ENCODE measurements at regions not wholly inside any gene's neighbourhood (a gene's known extent, or its start where the extent isn't known, plus 50 kb on each side); places are given as distances from the start of the nearest gene placed in this dataset.

DNA sequence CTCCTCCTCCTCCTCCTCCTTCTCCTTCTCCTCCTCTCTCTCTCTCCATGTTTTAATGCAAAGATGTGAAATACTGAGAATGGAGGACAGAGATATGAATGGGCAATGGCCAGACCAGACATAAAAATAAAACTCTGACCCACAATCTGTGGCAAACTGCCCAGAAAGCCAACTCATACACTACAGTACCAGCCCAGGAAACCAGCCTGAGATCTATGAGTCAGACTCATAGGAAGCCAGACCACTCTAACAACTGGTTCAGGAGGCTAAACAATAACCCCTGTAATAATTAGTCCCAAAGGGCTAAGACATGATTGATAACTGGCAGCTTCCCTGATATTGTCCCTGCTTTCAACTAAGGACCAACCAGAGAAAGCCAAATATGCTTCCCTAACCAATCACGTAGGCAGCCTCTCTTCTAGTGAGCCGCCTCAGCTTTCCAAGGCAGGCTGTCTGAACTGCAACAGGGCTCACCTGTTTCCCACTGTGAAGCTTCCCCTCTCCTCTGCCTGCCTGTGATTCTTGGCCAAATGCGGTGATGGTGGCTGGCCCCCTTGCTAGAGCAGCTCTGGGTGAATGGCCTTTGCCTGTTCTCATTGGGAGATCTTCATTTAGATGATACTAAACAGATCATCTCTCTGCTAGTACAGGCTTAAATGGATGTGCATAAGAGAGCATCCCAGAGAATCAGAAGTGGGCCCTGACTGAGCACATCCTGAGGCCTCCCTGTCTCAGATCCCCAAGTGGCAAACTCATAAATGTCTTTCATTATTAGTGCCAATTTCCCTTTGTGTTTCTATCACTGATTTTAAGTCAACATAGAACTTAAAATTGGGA is 817.6 kb downstream of the TNS3 start:
- 56 to 67% methylated on average over 3 of the region's 3 CpGs for WGBS, 2 experiments (ENCODE audit: low coverage in 1 of 2, low lambda C conversion rate in 2 of 2, missing lambda C conversion rate in 2 of 2)
- TF ChIP-seq EZH2 (IDR thresholded peaks at IDR 0.05; ENCODE audit: insufficient read depth, poor library complexity, severe bottlenecking) (no peak), EZH2phosphoT487 (IDR thresholded peaks at IDR 0.05; ENCODE audit: insufficient read depth, low read depth) (no peak)
- Histone ChIP-seq H4K20me1 (ENCODE audit: insufficient read depth) (no peaks in the 10 kb centered on the region), H3K9me2 (ENCODE audit: insufficient read depth) (no peaks in the 10 kb centered on the region; the same call in 1 of the 2 replicates), H3K9ac (no peak overlapping the region), H3K27me3 (replicated peaks; ENCODE audit: insufficient read depth) (no peaks in the 10 kb centered on the region), H3K79me2 (ENCODE audit: insufficient read depth) (no peaks in the 10 kb centered on the region), H3K36me3 (ENCODE audit: low read depth) (no peaks in the 10 kb centered on the region), H3K4me1 (ENCODE audit: insufficient read depth) (peaks cover 33% of the 10 kb centered on the region), H3K4me3 (no peak overlapping the region), H3F3A (ENCODE audit: insufficient read depth) (peaks cover 12% of the 10 kb centered on the region), H3K9me3 (ENCODE audit: low read depth) (no peaks in the 10 kb centered on the region), H2AFZ (0 out of 2 replicates have a peak overlapping the region, but pooled peaks have one; percentile 2), H3K27ac (peak overlapping the region; percentile 62), H3K4me2 (ENCODE audit: unreplicated experiment) (no peak overlapping the region)
- in situ Hi-C loops (cut with MboI) = no loop called here
- DNase-seq = peak; percentile 98

- DNase-seq = peak; percentile 33
- no peaks in the 10 kb centered on the region for H4K20me1 ChIP-seq (ENCODE audit: insufficient read depth)
- in situ Hi-C loops (cut with MboI) = no loop called here
These were observed 818.6 kb downstream of the TNS3 start for GRCh38 chr7:46763344-46763743.

GRCh38 chr7:46759711-46760480 is 822.0 kb downstream of the TNS3 start:
- Histone ChIP-seq H3K9ac (no peak overlapping the region), H3K9me3 (ENCODE audit: low read depth) (no peaks in the 10 kb centered on the region), H3K27me3 (replicated peaks; ENCODE audit: insufficient read depth) (no peaks in the 10 kb centered on the region), H3K27ac (peak overlapping the region; percentile 35), H3K79me2 (ENCODE audit: insufficient read depth) (no peaks in the 10 kb centered on the region), H3F3A (ENCODE audit: insufficient read depth) (peaks cover 12% of the 10 kb centered on the region), H3K9me2 (ENCODE audit: insufficient read depth) (no peaks in the 10 kb centered on the region; the same call in 1 of the 2 replicates), H3K4me3 (no peak overlapping the region), H4K20me1 (ENCODE audit: insufficient read depth) (no peaks in the 10 kb centered on the region), H3K36me3 (ENCODE audit: low read depth) (no peaks in the 10 kb centered on the region), H2AFZ (no peak overlapping the region), H3K4me2 (ENCODE audit: unreplicated experiment) (no peak overlapping the region), H3K4me1 (ENCODE audit: insufficient read depth) (peaks cover 38% of the 10 kb centered on the region)
- no peak for TF ChIP-seq EZH2phosphoT487 (IDR thresholded peaks at IDR 0.05; ENCODE audit: insufficient read depth, low read depth)
- TF ChIP-seq EZH2 (IDR thresholded peaks at IDR 0.05; ENCODE audit: insufficient read depth, poor library complexity, severe bottlenecking) = no peak
- DNase-seq = peak; percentile 86
- in situ Hi-C loops (cut with MboI) = loop anchor here (10.0 kb wide), 1 partner anchor 325 kb away; no protein-coding TSS in a partner anchor
- WGBS, 2 experiments (ENCODE audit: low coverage in 1 of 2, low lambda C conversion rate in 2 of 2, missing lambda C conversion rate in 2 of 2) = 79 to 84% methylated on average over 7 of the region's 7 CpGs

More at GRCh38 chr7:46763344-46763743, 818.6 kb downstream of the TNS3 start:
- H2AFZ ChIP-seq = 0 out of 2 replicates have a peak overlapping the region, but pooled peaks have one; percentile 2
- H3K27me3 ChIP-seq (replicated peaks; ENCODE audit: insufficient read depth) = no peaks in the 10 kb centered on the region
- no peaks in the 10 kb centered on the region for H3K36me3 ChIP-seq (ENCODE audit: low read depth)
- peaks cover 12% of the 10 kb centered on the region for H3F3A ChIP-seq (ENCODE audit: insufficient read depth)
- H3K4me2 ChIP-seq (ENCODE audit: unreplicated experiment) = peak overlapping the region; percentile 30
- H3K4me3 ChIP-seq = no peak overlapping the region
- peaks cover 33% of the 10 kb centered on the region for H3K4me1 ChIP-seq (ENCODE audit: insufficient read depth)
- 25 to 29% methylated on average over 3 of the region's 3 CpGs for WGBS, 2 experiments (ENCODE audit: low coverage in 1 of 2, low lambda C conversion rate in 2 of 2, missing lambda C conversion rate in 2 of 2)
- no peaks in the 10 kb centered on the region; the same call in 1 of the 2 replicates for H3K9me2 ChIP-seq (ENCODE audit: insufficient read depth)
- no peaks in the 10 kb centered on the region for H3K79me2 ChIP-seq (ENCODE audit: insufficient read depth)
- H3K27ac ChIP-seq = peak overlapping the region; percentile 62
- TF ChIP-seq EZH2phosphoT487 (IDR thresholded peaks at IDR 0.05; ENCODE audit: insufficient read depth, low read depth) = no peak
- no peak for TF ChIP-seq EZH2 (IDR thresholded peaks at IDR 0.05; ENCODE audit: insufficient read depth, poor library complexity, severe bottlenecking)
- no peaks in the 10 kb centered on the region for H3K9me3 ChIP-seq (ENCODE audit: low read depth)
- peak overlapping the region; percentile 19; the same call in 1 of the 2 replicates for H3K9ac ChIP-seq

DNA sequence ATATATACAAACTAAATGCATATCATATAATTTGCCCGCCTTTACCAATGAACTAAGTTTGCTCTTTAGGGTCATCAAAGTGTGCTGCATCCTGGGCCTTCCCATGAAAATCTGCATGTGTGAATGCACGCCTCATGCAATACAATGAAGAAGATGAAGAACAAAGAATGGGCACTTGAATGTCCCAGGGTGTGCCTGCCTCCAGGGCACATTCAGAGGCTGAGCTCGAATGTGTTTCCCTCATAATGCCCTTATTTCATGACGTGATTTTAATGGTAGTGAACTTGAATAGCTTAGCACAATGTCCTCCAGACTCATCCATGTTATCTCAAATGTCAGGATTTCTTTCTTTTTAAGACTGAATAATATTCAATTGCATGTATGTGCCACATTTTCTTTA is 824.9 kb downstream of the TNS3 start:
- no peak for DNase-seq
- Histone ChIP-seq H3F3A (ENCODE audit: insufficient read depth) (peaks cover 29% of the 10 kb centered on the region), H3K27ac (no peak overlapping the region), H3K36me3 (ENCODE audit: low read depth) (no peaks in the 10 kb centered on the region), H2AFZ (no peak overlapping the region), H3K9ac (no peak overlapping the region), H3K79me2 (ENCODE audit: insufficient read depth) (no peaks in the 10 kb centered on the region), H3K4me2 (ENCODE audit: unreplicated experiment) (no peak overlapping the region), H4K20me1 (ENCODE audit: insufficient read depth) (no peaks in the 10 kb centered on the region), H3K4me1 (ENCODE audit: insufficient read depth) (peaks cover 44% of the 10 kb centered on the region), H3K9me3 (ENCODE audit: low read depth) (no peaks in the 10 kb centered on the region), H3K4me3 (no peak overlapping the region), H3K9me2 (ENCODE audit: insufficient read depth) (no peaks in the 10 kb centered on the region; the same call in 1 of the 2 replicates), H3K27me3 (replicated peaks; ENCODE audit: insufficient read depth) (no peaks in the 10 kb centered on the region)
- WGBS, 2 experiments (ENCODE audit: low coverage in 1 of 2, low lambda C conversion rate in 2 of 2, missing lambda C conversion rate in 2 of 2) = 74 to 83% methylated on average over 4 of the region's 4 CpGs
- no peak for TF ChIP-seq EZH2phosphoT487 (IDR thresholded peaks at IDR 0.05; ENCODE audit: insufficient read depth, low read depth)
- no peak for TF ChIP-seq EZH2 (IDR thresholded peaks at IDR 0.05; ENCODE audit: insufficient read depth, poor library complexity, severe bottlenecking)
- in situ Hi-C loops (cut with MboI) = loop anchor here (10.0 kb wide), 1 partner anchor 328 kb away; no protein-coding TSS in a partner anchor

Data from GM23248 (cell line).